ENCODE measurements at regions not wholly inside any gene's neighbourhood (a gene's known extent, or its start where the extent isn't known, plus 50 kb on each side); places are given as distances from the start of the nearest gene placed in this dataset.

GRCh38 chr6:166838987-166839386 is 117.4 kb downstream of the RNASET2 start:
- Histone ChIP-seq H3K4me2 (ENCODE audit: insufficient read depth, low read length) (no peak overlapping the region), H3K36me3 (ENCODE audit: control insufficient read depth in 2 of 2, extremely low read depth in 1 of 2, insufficient read depth in 2 of 2, low read length in 2 of 2) (no peaks in the 10 kb centered on the region), H3K9me3 (replicated peaks; ENCODE audit: control insufficient read depth, insufficient read depth, low read length) (no peaks in the 10 kb centered on the region), H2AFZ (ENCODE audit: low read depth, low read length) (no peak overlapping the region), H3K4me1 (ENCODE audit: control insufficient read depth, extremely low read depth, insufficient read depth, low read length) (no peaks in the 10 kb centered on the region), H3K4me3 (replicated peaks in 1 of 3; ENCODE audit: insufficient read depth in 1 of 3, low read depth in 1 of 3, low read length in 3 of 3) (no peak overlapping the region), H3K27me3 (ENCODE audit: control insufficient read depth in 2 of 2, insufficient read depth in 2 of 2, low read length in 2 of 2) (no peaks in the 10 kb centered on the region), H3K27ac (ENCODE audit: insufficient read depth, low read depth, low read length) (no peak overlapping the region), H3K9ac (replicated peaks; ENCODE audit: extremely low read depth, insufficient read depth, low read length) (no peak overlapping the region), H4K20me1 (replicated peaks; ENCODE audit: control insufficient read depth, extremely low read depth, insufficient read depth, low read length) (no peaks in the 10 kb centered on the region), H3K79me2 (ENCODE audit: control insufficient read depth, insufficient read depth, low read length) (no peaks in the 10 kb centered on the region), H3K9me1 (replicated peaks; ENCODE audit: control insufficient read depth, extremely low read depth, insufficient read depth, low read length) (no peaks in the 10 kb centered on the region)
- DNase-seq (ENCODE audit: low read depth, low spot score) (no peak), FAIRE-seq (no peak)
- POLR2A ChIA-PET = no interaction called here
- CTCF ChIA-PET = interaction anchor here (1.4 kb wide), 1 partner anchor 10 kb away, joined by 3 read pairs; no protein-coding TSS in a partner anchor
- TF ChIP-seq MAX (IDR thresholded peaks at IDR 0.05; ENCODE audit: insufficient read depth, insufficient read length) (no peak), CTCF (IDR thresholded peaks at IDR 0.05; ENCODE audit: extremely low read depth in 1 of 2, insufficient read depth in 1 of 2, low read depth in 1 of 2, low read length in 2 of 2) (no peak), EZH2 (IDR thresholded peaks at IDR 0.05; ENCODE audit: borderline replicate concordance, low read depth, low read length, severe bottlenecking) (no peak), GATA2 (IDR thresholded peaks at IDR 0.05; ENCODE audit: insufficient read depth, insufficient read length, low read depth, low read length) (no peak), MYC (IDR thresholded peaks at IDR 0.05; ENCODE audit: low read depth, low read length) (no peak), FOS (IDR thresholded peaks at IDR 0.05; ENCODE audit: borderline replicate concordance, insufficient read depth, low read length) (no peak), POLR2A (IDR thresholded peaks at IDR 0.05; ENCODE audit: low read depth, low read length) (no peak), JUN (IDR thresholded peaks at IDR 0.05; ENCODE audit: borderline replicate concordance, insufficient read depth, insufficient read length, low read depth) (no peak), POLR2AphosphoS5 (IDR thresholded peaks at IDR 0.05; ENCODE audit: insufficient read depth, low read depth, low read length) (no peak)
- no TSS peak for BruUV-seq (replicated peaks)
- intact Hi-C loops (cut with micrococcal nuclease) (no loop called here), dilution Hi-C loops (cut with MboI; ENCODE audit: extremely low pct_ligation_motif_present, low sequenced_read_pairs) (no loop called here)

Data from endothelial cell of umbilical vein (primary cell).